ENCODE measurements at regions not wholly inside any gene's neighbourhood (a gene's known extent, or its start where the extent isn't known, plus 50 kb on each side); places are given as distances from the start of the nearest gene placed in this dataset.

- TF ChIP-seq, protein P1, sequence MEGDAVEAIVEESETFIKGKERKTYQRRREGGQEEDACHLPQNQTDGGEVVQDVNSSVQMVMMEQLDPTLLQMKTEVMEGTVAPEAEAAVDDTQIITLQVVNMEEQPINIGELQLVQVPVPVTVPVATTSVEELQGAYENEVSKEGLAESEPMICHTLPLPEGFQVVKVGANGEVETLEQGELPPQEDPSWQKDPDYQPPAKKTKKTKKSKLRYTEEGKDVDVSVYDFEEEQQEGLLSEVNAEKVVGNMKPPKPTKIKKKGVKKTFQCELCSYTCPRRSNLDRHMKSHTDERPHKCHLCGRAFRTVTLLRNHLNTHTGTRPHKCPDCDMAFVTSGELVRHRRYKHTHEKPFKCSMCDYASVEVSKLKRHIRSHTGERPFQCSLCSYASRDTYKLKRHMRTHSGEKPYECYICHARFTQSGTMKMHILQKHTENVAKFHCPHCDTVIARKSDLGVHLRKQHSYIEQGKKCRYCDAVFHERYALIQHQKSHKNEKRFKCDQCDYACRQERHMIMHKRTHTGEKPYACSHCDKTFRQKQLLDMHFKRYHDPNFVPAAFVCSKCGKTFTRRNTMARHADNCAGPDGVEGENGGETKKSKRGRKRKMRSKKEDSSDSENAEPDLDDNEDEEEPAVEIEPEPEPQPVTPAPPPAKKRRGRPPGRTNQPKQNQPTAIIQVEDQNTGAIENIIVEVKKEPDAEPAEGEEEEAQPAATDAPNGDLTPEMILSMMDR (IDR thresholded peaks at IDR 0.05) = no peak
- no peak for TF ChIP-seq POLR2A (IDR thresholded peaks at IDR 0.05)
Measured at GRCh38 chr21:25506261-25506660, 101.0 kb downstream of the MRPL39 start.

Measured in body of pancreas (tissue), 4 donors.